Endothelial cell (in vitro differentiated cells): ENCODE measurements at regions not wholly inside any gene's neighbourhood (a gene's known extent, or its start where the extent isn't known, plus 50 kb on each side); places are given as distances from the start of the nearest gene placed in this dataset.
"Not testable (repeated sequence)": the region's sequence is repeated elsewhere in the genome, so short reads cannot be mapped to it uniquely, and the experiment has no call there.

Experiments used
- DNase-seq: peaks from one replicate; pipeline ENCODE4 v3.0.0; 2021; ENCODE audit warnings: low spot score
- H3K27ac Mint-ChIP-seq: one replicate; pipeline ENCODE4 v1.8.0; 2021; ENCODE audit warnings: mixed read lengths, inconsistent platforms; ENCODE audit not compliant: unreplicated experiment
- H3K27me3 Mint-ChIP-seq: one replicate; pipeline ENCODE4 v1.8.0; 2021; ENCODE audit warnings: mild to moderate bottlenecking, moderate library complexity, mixed read lengths, inconsistent platforms; ENCODE audit not compliant: unreplicated experiment
- H3K36me3 Mint-ChIP-seq: one replicate; pipeline ENCODE4 v1.8.0; 2021; ENCODE audit warnings: mild to moderate bottlenecking, low read depth, mixed read lengths, inconsistent platforms; ENCODE audit not compliant: unreplicated experiment
- H3K4me1 Mint-ChIP-seq: one replicate; pipeline ENCODE4 v1.8.0; 2021; ENCODE audit warnings: mild to moderate bottlenecking, mixed read lengths, inconsistent platforms; ENCODE audit not compliant: unreplicated experiment
- H3K4me3 Mint-ChIP-seq: one replicate; pipeline ENCODE4 v1.8.0; 2021; ENCODE audit warnings: mild to moderate bottlenecking, mixed read lengths, inconsistent platforms; ENCODE audit not compliant: unreplicated experiment
- H3K9me3 Mint-ChIP-seq: one replicate; pipeline ENCODE4 v1.8.0; 2021; ENCODE audit warnings: mixed read lengths, inconsistent platforms; ENCODE audit not compliant: unreplicated experiment
- CTCF ChIP-seq: fragments of 200-600 bp; sonication (generic); IDR thresholded peaks from one replicate; pipeline ENCODE4 v1.5.0; 2021; ENCODE audit warnings: antibody characterized with exemption; ENCODE audit not compliant: unreplicated experiment

- TF ChIP-seq CTCF, result no peak
- H3K36me3 Mint-ChIP-seq, result no peaks in the 10 kb centered on the region
- no peaks in the 10 kb centered on the region for H3K4me1 Mint-ChIP-seq
- no peaks in the 10 kb centered on the region for H3K27me3 Mint-ChIP-seq
- DNase-seq, result no peak
- no peak overlapping the region for H3K27ac Mint-ChIP-seq
- H3K4me3 Mint-ChIP-seq, result no peak overlapping the region
- no peaks in the 10 kb centered on the region for H3K9me3 Mint-ChIP-seq
These were observed 155.7 kb upstream of the TMEM229A start for GRCh38 chr7:124188576-124188975.

GRCh38 chr7:124187962-124188361 lies 155.1 kb upstream of the TMEM229A start:
- Mint-ChIP-seq H3K27me3 (no peaks in the 10 kb centered on the region), H3K27ac (no peak overlapping the region), H3K9me3 (no peaks in the 10 kb centered on the region)

GRCh38 chr7:124183649-124184048 lies 150.8 kb upstream of the TMEM229A start:
- Mint-ChIP-seq H3K27me3 (no peaks in the 10 kb centered on the region), H3K4me1 (no peaks in the 10 kb centered on the region), H3K27ac (no peak overlapping the region), H3K9me3 (no peaks in the 10 kb centered on the region), H3K4me3 (no peak overlapping the region), H3K36me3 (no peaks in the 10 kb centered on the region)
- no peak for DNase-seq
- no peak for TF ChIP-seq CTCF

More at GRCh38 chr7:124187962-124188361, 155.1 kb upstream of the TMEM229A start:
- no peak for DNase-seq
- Mint-ChIP-seq H3K4me1 (no peaks in the 10 kb centered on the region), H3K36me3 (no peaks in the 10 kb centered on the region), H3K4me3 (no peak overlapping the region)
- TF ChIP-seq CTCF, result no peak

GRCh38 chr7:124179641-124180040 lies 146.8 kb upstream of the TMEM229A start:
- Mint-ChIP-seq H3K27me3 (no peaks in the 10 kb centered on the region), H3K27ac (no peak overlapping the region), H3K4me3 (no peak overlapping the region), H3K4me1 (no peaks in the 10 kb centered on the region), H3K36me3 (no peaks in the 10 kb centered on the region), H3K9me3 (no peaks in the 10 kb centered on the region)
- no peak for TF ChIP-seq CTCF
- DNase-seq, result no peak

GRCh38 chr7:124177891-124178290 lies 145.0 kb upstream of the TMEM229A start:
- H3K9me3 Mint-ChIP-seq, result no peaks in the 10 kb centered on the region
- H3K27me3 Mint-ChIP-seq, result no peaks in the 10 kb centered on the region
- H3K4me1 Mint-ChIP-seq, result no peaks in the 10 kb centered on the region
- no peak overlapping the region for H3K4me3 Mint-ChIP-seq
- no peak for DNase-seq
- TF ChIP-seq CTCF, result no peak
- H3K36me3 Mint-ChIP-seq, result no peaks in the 10 kb centered on the region
- no peak overlapping the region for H3K27ac Mint-ChIP-seq

GRCh38 chr7:124171812-124172211 lies 138.9 kb upstream of the TMEM229A start:
- H3K4me1 Mint-ChIP-seq, H3K27me3 Mint-ChIP-seq, DNase-seq, H3K4me3 Mint-ChIP-seq, H3K27ac Mint-ChIP-seq, H3K36me3 Mint-ChIP-seq, H3K9me3 Mint-ChIP-seq: not testable (repeated sequence)
